ENCODE measurements at regions not wholly inside any gene's neighbourhood (a gene's known extent, or its start where the extent isn't known, plus 50 kb on each side); places are given as distances from the start of the nearest gene placed in this dataset.
"Not testable (repeated sequence)": the region's sequence is repeated elsewhere in the genome, so short reads cannot be mapped to it uniquely, and the experiment has no call there.

GRCh38 chr15:70523192-70523591 lies 240.2 kb downstream of the UACA start:
- DNase-seq = no peak

- DNase-seq = no peak
Observed at GRCh38 chr15:70522323-70522966, 240.9 kb downstream of the UACA start.

GRCh38 chr15:70521576-70522322 lies 241.6 kb downstream of the UACA start:
- no peak for DNase-seq

DNA sequence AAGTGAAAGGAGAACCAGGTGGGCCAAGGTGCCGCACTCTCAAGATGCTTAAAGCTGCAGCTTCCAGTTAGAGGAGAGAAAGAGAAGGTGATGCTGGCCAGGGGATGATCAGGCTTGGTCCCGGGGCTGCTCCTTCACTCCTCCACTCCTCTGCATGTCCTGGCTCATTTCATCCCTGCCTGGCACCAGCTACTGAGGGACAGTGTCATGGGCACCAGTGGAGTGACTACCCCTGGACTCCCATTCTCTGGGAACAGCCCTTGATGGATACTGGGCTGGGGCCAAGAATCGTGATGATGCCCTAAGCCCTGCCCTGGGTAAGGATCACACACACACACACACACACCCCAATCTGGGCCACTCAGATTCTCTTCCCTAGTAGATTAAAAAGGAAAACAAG lies 243.7 kb downstream of the UACA start:
- no peak for DNase-seq

DNA sequence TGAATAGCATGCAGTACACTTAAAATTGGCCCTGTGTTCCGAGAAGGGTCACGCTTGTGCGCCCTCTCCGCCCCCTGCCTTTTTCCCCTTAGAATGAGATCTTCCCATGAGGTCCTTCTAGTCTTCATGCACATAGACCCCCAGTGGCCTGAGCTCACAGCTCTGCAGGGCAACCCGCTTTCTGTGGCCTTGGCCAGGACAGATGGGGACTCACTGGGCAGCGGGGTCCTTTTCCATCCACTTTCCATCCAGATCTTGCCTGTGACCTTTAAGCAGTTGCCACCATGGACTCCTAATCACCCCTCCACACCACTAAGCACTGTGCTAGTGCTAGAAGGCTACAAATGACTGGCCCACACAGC lies 244.4 kb downstream of the UACA start:
- no peak for DNase-seq

- DNase-seq = no peak
Observed at GRCh38 chr15:70518201-70519003, 245.0 kb downstream of the UACA start.

DNA sequence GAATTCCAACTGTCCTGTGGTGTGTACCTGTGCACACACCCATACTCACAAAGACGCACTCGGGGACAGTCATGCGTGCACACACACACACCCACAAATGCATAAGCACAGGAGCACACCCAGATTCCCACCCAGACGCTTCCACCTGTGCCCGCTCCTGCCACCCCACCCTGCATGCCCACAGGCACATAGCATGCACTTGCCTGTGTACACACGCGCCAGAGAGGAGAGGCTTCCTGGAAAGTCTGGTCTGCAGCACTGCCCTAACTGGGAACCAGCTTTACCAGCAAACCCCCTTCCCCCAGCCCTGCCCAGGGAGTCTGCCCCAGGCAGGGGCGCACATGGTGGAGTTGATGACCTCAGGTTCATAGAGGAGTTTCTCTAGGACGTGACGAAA lies 246.2 kb downstream of the UACA start:
- no peak for DNase-seq

DNA sequence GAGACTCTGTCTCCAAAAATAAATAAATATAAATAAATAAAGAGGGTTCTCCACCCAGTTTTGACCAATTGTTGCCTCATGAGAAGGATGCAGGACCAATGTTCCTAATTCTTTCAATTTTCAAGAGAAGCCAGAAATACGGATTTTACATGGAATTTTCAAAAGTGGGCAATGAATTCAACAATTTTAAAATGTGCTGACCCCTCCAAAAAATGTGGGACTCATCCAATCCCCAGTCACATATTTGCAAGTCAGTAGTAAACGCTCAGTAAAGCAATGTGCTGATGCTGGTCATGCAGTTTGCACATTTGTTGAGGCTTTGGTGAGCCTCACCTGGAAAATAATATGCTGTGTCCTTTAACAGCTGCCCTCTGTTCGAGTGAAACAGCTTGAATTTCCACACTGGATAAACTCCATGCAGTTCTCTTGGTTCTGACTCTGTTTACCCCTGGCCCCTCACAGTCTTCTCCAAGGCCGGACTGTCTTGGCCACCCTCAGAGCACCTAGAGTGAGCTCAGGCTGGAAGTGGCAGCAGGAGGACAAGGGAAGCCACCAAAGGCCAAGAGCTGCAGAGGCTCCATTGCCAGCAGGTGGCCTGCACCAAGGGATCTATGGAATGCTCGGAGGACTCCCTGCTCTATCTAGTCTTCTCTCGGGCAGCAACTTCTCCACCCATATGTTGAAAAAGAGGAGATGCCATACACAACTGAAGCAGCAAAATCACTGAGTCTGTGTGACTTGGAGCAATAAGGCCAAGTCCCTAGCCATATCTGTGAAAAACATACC lies 246.8 kb downstream of the UACA start:
- DNase-seq = no peak

GRCh38 chr15:70514251-70514650 lies 249.1 kb downstream of the UACA start:
- no peak for DNase-seq

DNA sequence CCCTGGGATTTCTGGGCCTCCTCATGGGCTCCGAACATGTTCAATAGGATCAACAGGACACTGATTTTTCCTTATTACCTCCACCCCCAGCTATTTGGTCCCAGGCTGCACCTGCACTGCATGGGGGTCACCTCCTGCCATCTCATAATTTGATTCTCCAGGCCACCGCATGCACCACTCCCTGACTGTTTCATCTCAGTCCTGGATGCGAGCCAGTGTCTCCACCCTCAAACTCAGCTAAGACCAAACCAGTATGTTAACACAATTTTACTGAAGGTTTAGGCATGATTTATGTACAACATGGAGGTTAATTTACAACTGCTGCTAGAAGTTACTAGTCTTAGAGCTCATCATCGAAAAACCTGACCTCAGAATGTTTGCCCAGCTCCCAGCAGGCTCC lies 249.5 kb downstream of the UACA start:
- no peak for DNase-seq

- DNase-seq = peak; percentile 45
Observed at GRCh38 chr15:70512772-70513362, 250.5 kb downstream of the UACA start.

DNA sequence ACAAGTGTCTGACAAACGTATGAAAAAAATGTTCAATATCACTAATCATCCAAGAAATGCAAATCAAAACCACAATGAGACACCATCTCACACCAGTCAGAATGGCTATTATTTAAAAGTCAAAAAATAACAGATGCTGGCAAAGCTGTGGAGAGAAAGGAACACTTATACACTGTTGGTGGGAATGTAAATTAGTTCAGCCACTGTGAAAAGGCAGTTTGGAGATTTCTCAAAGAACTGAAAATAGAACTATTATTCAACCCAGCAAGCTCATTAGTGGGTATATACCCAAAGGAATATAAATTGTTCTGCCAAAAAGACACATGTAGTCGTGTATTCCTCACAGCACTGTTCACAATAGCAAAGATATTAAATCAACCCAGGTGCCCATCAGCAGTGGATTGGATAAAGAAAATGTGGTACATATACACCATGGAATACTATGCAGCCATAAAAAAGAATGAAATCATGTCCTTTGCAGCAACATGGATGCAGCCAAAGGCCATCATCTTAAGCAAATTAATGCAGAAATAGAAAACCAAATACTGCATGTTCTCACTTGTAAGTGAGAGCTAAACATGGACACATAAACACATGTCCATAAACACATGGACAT lies 251.3 kb downstream of the UACA start:
- DNase-seq = not testable (repeated sequence)

DNA sequence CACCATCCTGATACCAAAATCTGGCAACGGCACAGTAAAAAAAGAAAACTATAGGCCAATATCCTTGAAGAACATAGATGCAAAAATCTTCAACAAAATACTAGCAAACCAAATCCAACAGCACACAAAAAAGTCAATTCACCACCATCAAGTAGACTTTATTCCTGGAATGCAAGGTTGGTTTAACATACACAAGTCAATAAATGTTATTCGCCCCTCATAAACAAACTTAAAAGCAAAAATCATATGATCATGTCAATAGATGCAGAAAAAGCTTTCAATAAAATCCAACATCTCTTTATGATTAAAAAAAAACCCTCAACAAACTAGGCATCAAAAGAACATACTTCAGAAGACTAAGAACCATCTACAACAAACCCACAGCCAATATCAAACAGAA lies 252.9 kb downstream of the UACA start:
- DNase-seq = no peak

DNA sequence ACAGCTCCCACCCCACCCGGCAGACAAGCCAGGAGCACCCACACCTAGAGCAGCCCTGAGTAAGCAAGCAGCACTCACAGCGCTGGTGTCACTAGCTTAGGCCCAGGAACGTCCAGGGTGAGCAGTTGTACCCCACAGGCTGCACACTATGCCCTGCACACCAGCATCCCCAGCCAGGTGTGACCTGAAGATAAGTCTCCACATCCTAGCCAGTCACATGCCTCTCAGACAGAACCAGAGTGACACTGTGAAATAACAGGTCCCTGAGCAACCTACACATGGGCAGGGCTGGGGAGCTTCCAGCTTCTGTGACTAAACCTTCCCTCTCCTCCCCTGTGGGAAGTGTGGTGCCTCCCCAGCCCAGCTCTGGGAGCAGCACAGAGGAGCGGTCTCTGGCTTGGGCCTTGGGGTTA lies 253.6 kb downstream of the UACA start:
- DNase-seq = no peak

GRCh38 chr15:70509282-70509662 lies 254.1 kb downstream of the UACA start:
- DNase-seq = no peak

DNA sequence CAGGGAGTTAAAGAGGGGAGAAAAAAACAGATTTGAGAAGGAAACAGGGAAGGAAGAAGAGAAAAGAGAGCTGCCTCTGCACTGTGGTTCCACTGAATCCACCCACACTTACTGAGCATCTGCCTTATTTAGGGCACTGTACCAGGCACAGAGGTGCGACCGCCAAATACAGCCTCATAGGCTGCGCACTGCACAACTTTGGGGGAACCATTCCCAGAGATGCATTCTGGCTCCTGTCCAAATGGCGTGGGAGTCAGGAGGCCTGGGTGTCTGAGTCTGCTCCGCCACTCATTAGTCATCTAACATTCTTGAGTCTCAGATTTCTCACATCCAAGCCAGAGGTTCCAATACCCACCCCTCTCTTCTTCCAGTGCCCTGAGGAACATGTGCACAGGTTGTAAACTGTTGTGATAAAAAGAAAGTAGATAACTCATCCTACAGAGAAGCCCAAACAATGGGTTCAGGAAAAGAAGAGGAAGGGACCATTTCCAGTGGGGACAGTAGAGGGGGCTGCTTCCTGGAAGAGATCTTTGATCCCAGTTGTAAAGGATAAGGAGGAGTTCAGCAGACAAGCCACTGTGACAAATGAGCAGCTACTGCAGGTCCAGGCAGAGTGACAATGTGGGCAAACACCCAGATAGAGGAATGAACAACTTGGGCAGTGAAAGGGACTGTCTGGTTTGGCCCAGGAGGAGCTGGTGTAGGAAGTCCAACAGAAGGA lies 254.6 kb downstream of the UACA start:
- peak; percentile 25 for DNase-seq

DNA sequence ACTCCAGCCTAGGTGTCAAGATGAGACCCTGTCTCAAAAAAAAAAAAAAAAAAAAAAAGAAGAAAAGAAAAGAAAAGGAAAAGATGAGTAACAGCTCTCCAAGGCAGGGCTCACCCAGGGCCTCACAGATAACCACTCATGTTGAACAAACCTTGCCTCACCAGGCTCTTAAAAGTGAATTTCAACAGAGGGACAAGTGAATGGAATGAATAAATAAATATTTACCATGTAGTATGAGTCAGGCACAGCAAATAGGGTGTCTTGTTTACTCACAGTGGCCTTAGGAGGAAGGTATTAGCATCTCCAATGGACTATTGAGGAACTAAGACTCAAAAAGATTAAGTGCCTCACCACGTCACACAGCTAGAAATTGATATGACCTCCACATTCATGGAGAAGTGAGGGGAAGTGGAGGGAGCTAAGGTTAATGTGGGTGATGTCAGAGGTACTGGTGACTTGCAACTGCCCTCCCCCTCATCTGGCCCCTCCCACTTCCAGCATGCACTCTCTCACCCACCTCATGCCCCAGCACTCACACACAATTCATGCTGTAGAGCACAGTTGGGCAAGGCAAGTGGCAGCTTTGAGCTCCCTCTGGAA lies 255.5 kb downstream of the UACA start:
- DNase-seq = no peak

- no peak for DNase-seq
Observed at GRCh38 chr15:70505936-70506912, 257.1 kb downstream of the UACA start.

DNA sequence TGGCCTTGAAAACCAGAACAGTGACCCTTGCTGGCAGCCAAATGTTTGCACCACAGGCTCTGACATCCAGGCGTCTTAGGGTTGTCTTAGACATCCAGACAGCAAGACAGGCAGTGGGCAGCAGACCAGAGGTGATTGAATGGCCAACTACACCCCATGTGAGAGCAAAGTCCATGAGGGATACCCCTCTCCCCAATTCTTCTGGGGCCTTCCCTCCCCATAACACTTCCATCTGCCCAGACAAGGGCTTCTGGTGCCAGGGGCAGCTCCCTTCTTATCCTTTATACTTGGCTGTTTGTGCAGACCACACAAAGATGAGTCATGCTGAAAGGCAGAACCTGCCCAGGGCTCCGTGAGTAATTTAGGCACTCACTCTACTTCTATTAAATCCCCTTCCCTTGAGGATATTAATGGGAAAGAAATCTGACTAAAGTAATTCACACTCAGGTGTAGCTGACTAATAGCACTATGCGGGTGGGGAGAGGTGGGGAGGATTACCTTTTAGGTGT lies 257.9 kb downstream of the UACA start:
- no peak for DNase-seq

DNA sequence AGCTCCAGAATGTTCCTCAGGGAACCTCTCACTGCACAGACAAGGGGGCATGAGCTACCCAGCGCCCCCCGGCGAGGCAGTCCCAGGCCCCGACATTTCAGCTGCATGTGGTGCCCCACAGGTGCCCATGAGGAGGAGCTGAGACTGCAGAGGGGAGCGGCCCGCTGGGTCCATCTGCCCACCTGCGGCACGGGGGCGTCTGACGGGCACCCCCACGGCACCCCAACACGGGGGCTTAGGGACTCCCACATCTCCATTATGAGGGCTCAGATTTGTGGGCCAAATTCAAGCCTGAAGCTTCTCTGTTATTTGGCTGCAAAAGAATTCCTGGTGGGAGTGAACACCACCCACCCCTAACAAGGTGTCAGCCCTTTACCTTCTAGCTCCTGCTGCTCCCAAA lies 258.4 kb downstream of the UACA start:
- no peak for DNase-seq
